Omental fat pad (tissue), 3 donors: ENCODE measurements at regions not wholly inside any gene's neighbourhood (a gene's known extent, or its start where the extent isn't known, plus 50 kb on each side); places are given as distances from the start of the nearest gene placed in this dataset. TPM values are rescaled to one million over a fixed set of nuclear protein-coding genes. Genes with fewer than 3 reads are reported as not detected.

Experiments
- ATAC-seq: fragments of 150-250 bp; one replicate; pipeline ENCODE4 v1.9.1; 2016; ENCODE audit warnings: mild to moderate bottlenecking, moderate library complexity; ENCODE audit not compliant: low FRiP score
- DNase-seq: peaks from one replicate; pipeline ENCODE4 v3.0.0-alpha.2; 2019; ENCODE audit warnings: low spot score
- small RNA-seq: library from RNA; depleted of rRNA; stranded (forward); fragments of <200 nt; gene quantifications from one replicate; pipeline ENCODE3, GENCODE V24; 2016
- TF ChIP-seq, protein P1 (sequence below), 3 donors: fragments of 450-650 bp; IDR thresholded peaks; one replicate each; pipeline ENCODE4 v1.5.1; 2016 to 2017; ENCODE audit warnings: antibody characterized with exemption in 3 of 3, mild to moderate bottlenecking in 3 of 3, moderate library complexity in 2 of 3

DNA sequence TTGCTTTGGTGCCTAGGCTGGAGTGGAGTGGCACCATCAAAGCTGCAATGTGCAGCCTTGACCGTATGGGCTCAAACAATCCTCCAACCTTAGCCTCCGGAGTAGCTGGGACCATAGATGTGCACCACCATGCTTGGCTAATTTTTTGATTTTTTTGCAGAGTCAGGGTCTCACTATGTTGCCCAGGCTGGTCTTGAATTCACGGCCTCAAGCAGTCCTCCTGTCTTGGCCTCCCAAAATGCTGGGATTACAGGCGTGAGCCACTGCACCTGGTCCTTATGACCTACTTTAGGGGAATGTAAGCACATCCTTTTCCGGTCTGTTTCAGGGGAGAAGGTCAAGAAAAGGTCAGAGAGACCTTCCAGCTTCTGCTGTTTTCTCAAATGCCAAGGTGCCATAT is 53.4 kb upstream of the SPRED2 start:
- TF ChIP-seq, protein P1, sequence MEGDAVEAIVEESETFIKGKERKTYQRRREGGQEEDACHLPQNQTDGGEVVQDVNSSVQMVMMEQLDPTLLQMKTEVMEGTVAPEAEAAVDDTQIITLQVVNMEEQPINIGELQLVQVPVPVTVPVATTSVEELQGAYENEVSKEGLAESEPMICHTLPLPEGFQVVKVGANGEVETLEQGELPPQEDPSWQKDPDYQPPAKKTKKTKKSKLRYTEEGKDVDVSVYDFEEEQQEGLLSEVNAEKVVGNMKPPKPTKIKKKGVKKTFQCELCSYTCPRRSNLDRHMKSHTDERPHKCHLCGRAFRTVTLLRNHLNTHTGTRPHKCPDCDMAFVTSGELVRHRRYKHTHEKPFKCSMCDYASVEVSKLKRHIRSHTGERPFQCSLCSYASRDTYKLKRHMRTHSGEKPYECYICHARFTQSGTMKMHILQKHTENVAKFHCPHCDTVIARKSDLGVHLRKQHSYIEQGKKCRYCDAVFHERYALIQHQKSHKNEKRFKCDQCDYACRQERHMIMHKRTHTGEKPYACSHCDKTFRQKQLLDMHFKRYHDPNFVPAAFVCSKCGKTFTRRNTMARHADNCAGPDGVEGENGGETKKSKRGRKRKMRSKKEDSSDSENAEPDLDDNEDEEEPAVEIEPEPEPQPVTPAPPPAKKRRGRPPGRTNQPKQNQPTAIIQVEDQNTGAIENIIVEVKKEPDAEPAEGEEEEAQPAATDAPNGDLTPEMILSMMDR (IDR thresholded peaks at IDR 0.05) = no peak
- ATAC-seq (no peak), DNase-seq (no peak)

DNA sequence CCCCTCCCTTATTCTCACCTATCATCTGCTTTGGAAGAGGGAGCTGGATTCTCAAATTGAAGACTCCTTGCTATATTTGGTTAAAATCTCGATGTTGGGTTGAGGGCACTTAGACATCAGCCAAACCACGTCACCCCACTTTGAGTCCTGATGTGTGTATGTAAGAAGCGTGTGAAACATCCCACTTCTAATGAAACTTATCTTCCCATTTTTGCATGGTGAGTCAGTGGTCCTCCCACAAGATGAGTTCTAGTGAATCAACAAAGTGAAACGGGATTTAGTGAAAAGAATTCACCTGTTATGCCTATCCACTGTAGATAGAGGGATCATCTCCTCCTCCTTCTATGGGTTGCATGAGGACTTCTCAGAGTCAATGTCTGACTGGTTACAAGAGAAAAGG is 51.4 kb upstream of the SPRED2 start:
- DNase-seq = no peak
- TF ChIP-seq, protein P1 (IDR thresholded peaks at IDR 0.05) = no peak
- ATAC-seq = peak; percentile 32

GRCh38 chr2:65482971-65483370 is 50.6 kb upstream of the SPRED2 start:
- TF ChIP-seq, protein P1 (IDR thresholded peaks at IDR 0.05) = no peak
- ATAC-seq (no peak), DNase-seq (no peak)

Small RNA genes in the stretch of these regions (small RNA-seq; reads per million reads assigned to genes)
- gene MIR4778 (not detected), gene RN7SL635P (not detected), gene VTRNA2-2P (not detected)
